Ishikawa (cell line): ENCODE measurements at regions not wholly inside any gene's neighbourhood (a gene's known extent, or its start where the extent isn't known, plus 50 kb on each side); places are given as distances from the start of the nearest gene placed in this dataset.

Experiments
- CEBPB ChIP-seq: IDR thresholded peaks from 2 replicates; pipeline ENCODE4 v1.6.1; 2012
- CREB1 ChIP-seq: IDR thresholded peaks from 2 replicates; pipeline ENCODE4 v1.6.1; 2012; ENCODE audit warnings: low read depth
- EGR1 ChIP-seq: IDR thresholded peaks from 2 replicates; pipeline ENCODE4 v1.6.1; 2012
- EP300 ChIP-seq: IDR thresholded peaks from 2 replicates; pipeline ENCODE4 v1.6.1; 2012; ENCODE audit warnings: borderline replicate concordance
- FOXM1 ChIP-seq: IDR thresholded peaks from 2 replicates; pipeline ENCODE4 v1.6.1; 2012; ENCODE audit warnings: low read depth, borderline replicate concordance
- RAD21 ChIP-seq: IDR thresholded peaks from 2 replicates; pipeline ENCODE4 v1.6.1; 2012; ENCODE audit warnings: low read depth
- TAF1 ChIP-seq: IDR thresholded peaks from 2 replicates; pipeline ENCODE4 v1.6.1; 2012; ENCODE audit warnings: low read depth, mild to moderate bottlenecking
- TEAD4 ChIP-seq: IDR thresholded peaks from 2 replicates; pipeline ENCODE4 v1.6.1; 2012
- YY1 ChIP-seq: IDR thresholded peaks from 2 replicates; pipeline ENCODE4 v1.6.1; 2012; ENCODE audit warnings: low read depth
- ZBTB7A ChIP-seq: IDR thresholded peaks from 2 replicates; pipeline ENCODE4 v1.6.1; 2012; ENCODE audit warnings: low read depth
- TF ChIP-seq, protein P1 (sequence below): IDR thresholded peaks from 2 replicates; pipeline ENCODE4 v1.6.1; 2012; ENCODE audit warnings: low read depth, mild to moderate bottlenecking
- TF ChIP-seq, protein P2 (sequence below): IDR thresholded peaks from 2 replicates; pipeline ENCODE4 v1.6.1; 2012
- TF ChIP-seq, protein P3 (sequence below): IDR thresholded peaks from 2 replicates; pipeline ENCODE4 v1.6.1; 2012

DNA sequence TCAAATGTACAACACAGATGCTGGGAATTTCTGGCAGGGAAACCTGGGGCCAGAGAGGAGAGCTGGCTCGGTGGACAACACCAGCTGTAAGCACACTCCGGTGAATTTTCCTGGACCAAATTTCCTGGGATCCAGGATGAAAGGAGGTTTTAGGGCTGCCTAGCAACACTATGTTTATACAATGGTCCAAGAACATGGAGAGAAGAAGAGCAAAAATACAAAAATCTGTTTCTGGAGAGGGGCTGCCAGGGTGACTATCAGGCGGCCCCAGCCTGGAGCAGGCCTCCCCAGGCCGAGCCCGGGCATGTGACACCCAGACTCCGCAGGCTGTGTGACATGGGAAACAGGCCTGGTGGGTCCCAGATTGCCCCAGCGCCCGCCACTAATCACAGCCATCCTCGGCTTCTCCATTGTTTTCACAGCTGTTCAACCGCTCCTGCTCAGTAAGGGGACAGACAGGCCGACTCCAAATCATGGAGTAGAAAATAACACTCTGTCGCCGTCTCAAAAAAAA is 336.0 kb upstream of the NFIA start:
- TF ChIP-seq RAD21: no peak
- TF ChIP-seq CEBPB: no peak

DNA sequence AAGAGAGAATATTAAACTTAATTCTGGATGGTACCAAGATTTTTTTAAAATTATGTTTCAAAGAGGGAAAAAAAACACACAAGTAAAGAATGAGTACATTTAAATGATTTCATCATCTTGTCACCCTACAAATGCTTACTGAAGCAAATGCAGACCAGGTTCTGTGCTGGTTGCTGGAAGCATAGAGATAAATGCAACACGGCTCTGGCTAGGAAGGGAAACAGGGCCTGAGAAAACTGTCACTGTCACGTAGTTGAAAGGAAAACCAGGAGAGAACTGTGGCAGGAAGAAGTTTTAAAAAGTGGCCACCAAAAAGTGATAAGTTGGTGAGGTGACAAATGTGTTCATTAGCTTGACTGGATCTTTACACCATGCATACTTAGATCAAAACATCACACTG is 336.9 kb upstream of the NFIA start:
- no peak for TF ChIP-seq YY1
- no peak for TF ChIP-seq FOXM1
- TF ChIP-seq TEAD4: no peak
- TF ChIP-seq EGR1: no peak
- TF ChIP-seq RAD21: no peak
- TF ChIP-seq, protein P1, sequence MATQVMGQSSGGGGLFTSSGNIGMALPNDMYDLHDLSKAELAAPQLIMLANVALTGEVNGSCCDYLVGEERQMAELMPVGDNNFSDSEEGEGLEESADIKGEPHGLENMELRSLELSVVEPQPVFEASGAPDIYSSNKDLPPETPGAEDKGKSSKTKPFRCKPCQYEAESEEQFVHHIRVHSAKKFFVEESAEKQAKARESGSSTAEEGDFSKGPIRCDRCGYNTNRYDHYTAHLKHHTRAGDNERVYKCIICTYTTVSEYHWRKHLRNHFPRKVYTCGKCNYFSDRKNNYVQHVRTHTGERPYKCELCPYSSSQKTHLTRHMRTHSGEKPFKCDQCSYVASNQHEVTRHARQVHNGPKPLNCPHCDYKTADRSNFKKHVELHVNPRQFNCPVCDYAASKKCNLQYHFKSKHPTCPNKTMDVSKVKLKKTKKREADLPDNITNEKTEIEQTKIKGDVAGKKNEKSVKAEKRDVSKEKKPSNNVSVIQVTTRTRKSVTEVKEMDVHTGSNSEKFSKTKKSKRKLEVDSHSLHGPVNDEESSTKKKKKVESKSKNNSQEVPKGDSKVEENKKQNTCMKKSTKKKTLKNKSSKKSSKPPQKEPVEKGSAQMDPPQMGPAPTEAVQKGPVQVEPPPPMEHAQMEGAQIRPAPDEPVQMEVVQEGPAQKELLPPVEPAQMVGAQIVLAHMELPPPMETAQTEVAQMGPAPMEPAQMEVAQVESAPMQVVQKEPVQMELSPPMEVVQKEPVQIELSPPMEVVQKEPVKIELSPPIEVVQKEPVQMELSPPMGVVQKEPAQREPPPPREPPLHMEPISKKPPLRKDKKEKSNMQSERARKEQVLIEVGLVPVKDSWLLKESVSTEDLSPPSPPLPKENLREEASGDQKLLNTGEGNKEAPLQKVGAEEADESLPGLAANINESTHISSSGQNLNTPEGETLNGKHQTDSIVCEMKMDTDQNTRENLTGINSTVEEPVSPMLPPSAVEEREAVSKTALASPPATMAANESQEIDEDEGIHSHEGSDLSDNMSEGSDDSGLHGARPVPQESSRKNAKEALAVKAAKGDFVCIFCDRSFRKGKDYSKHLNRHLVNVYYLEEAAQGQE: no peak

DNA sequence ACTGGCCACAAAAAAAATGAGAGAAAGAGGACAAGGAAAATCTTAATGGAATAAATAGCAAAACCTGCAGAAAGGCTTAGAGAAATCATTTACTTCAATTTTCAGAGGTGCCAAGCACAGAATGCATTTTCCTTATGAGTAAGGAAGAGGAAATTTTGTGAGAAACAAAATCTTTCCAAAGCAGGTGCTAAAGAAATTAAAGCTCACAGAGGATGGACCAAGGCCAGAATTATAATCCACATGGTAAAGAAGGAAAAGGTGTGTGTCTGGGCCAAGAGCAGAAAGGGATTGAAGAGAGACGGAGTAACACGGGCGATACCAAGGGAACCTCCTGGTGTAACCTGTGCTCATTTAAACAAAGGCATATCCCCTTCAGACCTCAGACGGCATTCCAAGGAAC is 340.0 kb upstream of the NFIA start:
- TF ChIP-seq EGR1 (no peak), ZBTB7A (no peak), YY1 (no peak), TEAD4 (no peak), CEBPB (no peak), RAD21 (no peak), FOXM1 (no peak), CREB1 (no peak), EP300 (no peak)
- TF ChIP-seq, protein P1: no peak

DNA sequence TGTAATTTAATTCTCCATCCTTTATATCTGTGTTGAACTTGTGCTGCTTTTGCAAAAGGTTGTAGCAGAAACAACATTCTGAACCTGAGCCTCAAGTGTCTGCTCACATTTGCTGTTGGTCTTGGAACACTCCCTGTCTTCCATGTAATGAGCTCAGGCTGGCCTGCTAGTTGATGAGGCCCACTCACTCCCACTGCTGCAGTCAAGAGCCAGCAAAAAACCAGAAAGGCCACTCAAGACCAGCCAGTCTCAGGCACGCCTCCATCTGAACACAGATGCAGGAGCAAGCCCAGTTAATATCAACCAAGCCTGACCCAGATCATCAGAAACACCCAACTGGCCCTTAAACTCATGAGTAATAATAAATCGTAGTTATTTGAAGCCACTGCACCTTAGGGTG is 342.2 kb upstream of the NFIA start:
- TF ChIP-seq, protein P1: no peak
- TF ChIP-seq FOXM1 (no peak), TEAD4 (no peak), EGR1 (no peak), EP300 (no peak), TAF1 (no peak), ZBTB7A (no peak)
- TF ChIP-seq, protein P2, sequence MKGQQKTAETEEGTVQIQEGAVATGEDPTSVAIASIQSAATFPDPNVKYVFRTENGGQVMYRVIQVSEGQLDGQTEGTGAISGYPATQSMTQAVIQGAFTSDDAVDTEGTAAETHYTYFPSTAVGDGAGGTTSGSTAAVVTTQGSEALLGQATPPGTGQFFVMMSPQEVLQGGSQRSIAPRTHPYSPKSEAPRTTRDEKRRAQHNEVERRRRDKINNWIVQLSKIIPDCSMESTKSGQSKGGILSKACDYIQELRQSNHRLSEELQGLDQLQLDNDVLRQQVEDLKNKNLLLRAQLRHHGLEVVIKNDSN: no peak
- TF ChIP-seq, protein P3, sequence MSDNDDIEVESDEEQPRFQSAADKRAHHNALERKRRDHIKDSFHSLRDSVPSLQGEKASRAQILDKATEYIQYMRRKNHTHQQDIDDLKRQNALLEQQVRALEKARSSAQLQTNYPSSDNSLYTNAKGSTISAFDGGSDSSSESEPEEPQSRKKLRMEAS: no peak

DNA sequence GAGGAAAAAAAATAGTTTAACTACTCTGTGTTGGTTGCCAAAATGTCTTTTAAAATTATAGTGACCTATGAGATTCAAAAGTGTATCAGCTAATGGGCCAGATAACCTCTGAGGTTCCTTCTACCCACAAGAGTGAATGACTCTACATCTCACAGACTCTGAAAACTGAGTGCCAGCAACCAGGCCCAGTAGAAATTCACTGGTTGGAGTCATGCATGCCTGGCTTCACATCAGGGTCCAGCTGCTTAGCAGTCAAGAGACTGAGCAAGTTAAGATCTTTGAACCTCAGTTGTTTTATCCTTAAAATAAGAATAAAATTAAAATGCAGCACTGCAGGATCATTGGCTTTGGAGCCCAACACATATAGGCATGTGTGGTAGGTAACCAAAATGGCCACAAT is 342.6 kb upstream of the NFIA start:
- TF ChIP-seq EGR1 (no peak), CREB1 (no peak), TEAD4 (no peak), ZBTB7A (no peak), YY1 (no peak), RAD21 (no peak), EP300 (no peak)
- TF ChIP-seq, protein P1: no peak
- TF ChIP-seq, protein P2: no peak
